Central memory CD8-positive, alpha-beta T cell (primary cell): ENCODE measurements at regions not wholly inside any gene's neighbourhood (a gene's known extent, or its start where the extent isn't known, plus 50 kb on each side); places are given as distances from the start of the nearest gene placed in this dataset.

Experiments
- ATAC-seq: fragments of 150-1000 bp; cut with Tn5 transposase; replicated peaks from 2 replicates; pipeline ENCODE4 v1.10.0; 2022; ENCODE audit warnings: mild to moderate bottlenecking, moderate FRiP score, moderate number of reproducible peaks; ENCODE audit not compliant: poor library complexity, severe bottlenecking; ENCODE audit errors: extremely low read depth
- DNase-seq, 2 donors: peaks; one replicate each; pipeline ENCODE4 v3.0.0; 2021; ENCODE audit warnings: low spot score in 2 of 2
- H3K27ac Mint-ChIP-seq: one replicate; pipeline ENCODE4 v1.8.0; 2022; ENCODE audit warnings: low read depth, mild to moderate bottlenecking, moderate library complexity, mixed read lengths
- H3K27me3 Mint-ChIP-seq: one replicate; pipeline ENCODE4 v1.8.0; 2022; ENCODE audit warnings: mixed read lengths
- H3K36me3 Mint-ChIP-seq: one replicate; pipeline ENCODE4 v1.8.0; 2022; ENCODE audit warnings: mild to moderate bottlenecking, moderate library complexity, mixed read lengths; ENCODE audit not compliant: insufficient read depth
- H3K4me1 Mint-ChIP-seq: one replicate; pipeline ENCODE4 v1.8.0; 2022; ENCODE audit warnings: mixed read lengths
- H3K4me3 Mint-ChIP-seq: one replicate; pipeline ENCODE4 v1.8.0; 2022; ENCODE audit warnings: mild to moderate bottlenecking, moderate library complexity, mixed read lengths
- H3K9me3 Mint-ChIP-seq: one replicate; pipeline ENCODE4 v1.8.0; 2022; ENCODE audit warnings: mixed read lengths

DNA sequence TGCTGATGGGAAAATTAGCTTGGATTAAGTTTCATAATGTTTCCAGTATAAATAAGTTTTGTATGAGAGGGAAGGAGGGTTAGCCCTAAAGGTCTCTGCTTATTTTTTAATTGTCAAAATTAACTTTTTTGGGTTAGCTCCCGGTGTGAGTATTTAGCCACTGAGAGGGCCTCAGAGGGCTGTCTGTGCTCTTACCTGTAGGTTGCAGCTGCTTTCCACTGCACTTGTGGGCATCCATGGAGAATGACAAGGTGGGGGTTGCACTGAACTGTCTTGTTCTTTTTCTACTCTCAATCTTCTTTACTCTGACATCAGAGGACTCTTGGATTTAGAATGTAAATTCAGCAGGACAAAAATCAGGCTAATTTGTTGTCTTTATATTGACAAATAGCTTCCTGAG lies 81.4 kb downstream of the CD164 start:
- Mint-ChIP-seq H3K27me3 (peaks cover 10% of the 10 kb centered on the region), H3K27ac (no peak overlapping the region)
- no peak for ATAC-seq

GRCh38 chr6:109299776-109300564 lies 82.3 kb downstream of the CD164 start:
- Mint-ChIP-seq H3K27me3 (peaks cover 10% of the 10 kb centered on the region), H3K4me3 (no peak overlapping the region), H3K27ac (no peak overlapping the region), H3K36me3 (no peaks in the 10 kb centered on the region), H3K4me1 (peaks cover 4% of the 10 kb centered on the region), H3K9me3 (no peaks in the 10 kb centered on the region)
- DNase-seq (no peak), ATAC-seq (no peak)

More for the DNA sequence above, 81.4 kb downstream of the CD164 start:
- H3K9me3 Mint-ChIP-seq = no peaks in the 10 kb centered on the region
- no peaks in the 10 kb centered on the region for H3K36me3 Mint-ChIP-seq
- peaks cover 4% of the 10 kb centered on the region for H3K4me1 Mint-ChIP-seq
- no peak for DNase-seq
- no peak overlapping the region for H3K4me3 Mint-ChIP-seq

GRCh38 chr6:109299265-109299607 lies 83.0 kb downstream of the CD164 start:
- Mint-ChIP-seq H3K4me1 (peaks cover 2% of the 10 kb centered on the region), H3K9me3 (no peaks in the 10 kb centered on the region), H3K27me3 (peaks cover 10% of the 10 kb centered on the region), H3K36me3 (no peaks in the 10 kb centered on the region), H3K27ac (no peak overlapping the region), H3K4me3 (no peak overlapping the region)
- ATAC-seq = no peak
- DNase-seq = no peak

DNA sequence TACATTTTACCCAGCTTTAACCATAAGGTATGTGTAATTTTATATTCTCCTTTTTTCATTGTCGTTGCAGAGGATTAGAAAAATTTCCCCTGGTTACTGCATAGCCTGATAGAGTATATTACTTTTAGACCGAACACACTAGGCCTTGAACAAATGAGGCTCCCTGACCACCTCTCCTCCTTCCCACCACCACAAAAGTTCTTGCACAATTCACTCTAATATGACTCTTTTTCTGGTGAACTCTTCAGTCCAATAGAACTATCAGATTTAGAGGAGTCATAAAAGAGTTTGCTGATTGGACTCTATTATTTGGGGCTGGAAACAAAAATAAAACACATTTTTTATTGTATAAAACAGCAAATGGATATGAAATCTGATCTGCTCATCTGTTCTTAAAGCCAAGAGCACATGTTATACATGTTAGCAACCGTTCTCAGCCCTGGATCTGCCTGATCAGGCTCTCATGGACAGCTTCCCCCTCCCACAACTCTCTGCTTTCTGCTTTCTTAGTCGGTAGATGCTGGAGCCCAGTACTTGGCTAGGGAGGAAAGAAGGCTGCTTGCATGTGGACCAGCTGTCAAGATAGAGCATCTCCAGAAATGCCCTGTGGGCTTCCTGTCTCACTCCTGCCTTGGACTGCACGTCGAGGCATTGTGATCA lies 83.5 kb downstream of the CD164 start:
- H3K9me3 Mint-ChIP-seq = no peaks in the 10 kb centered on the region
- no peaks in the 10 kb centered on the region for H3K36me3 Mint-ChIP-seq
- peaks cover 10% of the 10 kb centered on the region for H3K27me3 Mint-ChIP-seq
- no peak overlapping the region for H3K4me3 Mint-ChIP-seq
- DNase-seq (no peak), ATAC-seq (no peak)
- no peak overlapping the region for H3K27ac Mint-ChIP-seq
- H3K4me1 Mint-ChIP-seq = no peaks in the 10 kb centered on the region

DNA sequence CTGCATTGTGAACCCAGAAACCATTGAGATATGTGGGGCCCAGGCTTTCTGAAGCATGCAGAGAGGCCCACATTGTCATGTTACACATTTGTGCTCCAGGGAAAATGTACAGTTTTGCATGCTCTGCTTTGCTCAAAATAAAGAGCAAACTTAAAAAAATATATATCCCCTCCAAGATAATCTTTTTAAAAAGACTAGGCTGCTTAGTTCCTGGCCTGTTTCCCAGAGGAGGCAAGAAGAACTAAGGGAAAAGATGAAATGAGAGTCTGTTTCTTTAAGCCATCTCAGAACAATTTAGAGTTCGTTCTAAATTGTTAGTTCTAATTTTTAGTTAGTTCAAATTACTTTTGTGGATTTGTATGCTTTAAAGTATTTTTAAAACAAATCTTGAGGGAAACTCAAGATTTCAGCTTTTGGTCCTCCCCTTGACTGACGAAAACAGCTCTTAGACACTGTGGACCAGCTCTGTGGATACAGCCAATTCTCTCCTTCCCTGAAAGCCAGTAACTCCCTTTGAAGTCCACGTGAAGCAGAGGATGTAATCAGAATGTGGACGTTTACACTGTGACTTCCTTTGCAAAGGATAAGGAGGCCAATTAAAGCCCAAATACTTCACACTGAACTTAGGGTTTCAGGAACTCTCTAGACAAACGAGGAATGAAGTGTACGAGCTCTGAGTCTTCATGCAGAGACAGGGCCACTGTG lies 84.7 kb downstream of the CD164 start:
- Mint-ChIP-seq H3K36me3 (no peaks in the 10 kb centered on the region), H3K27ac (no peak overlapping the region), H3K4me3 (no peak overlapping the region), H3K9me3 (no peaks in the 10 kb centered on the region), H3K4me1 (no peaks in the 10 kb centered on the region), H3K27me3 (peaks cover 10% of the 10 kb centered on the region)
- no peak for ATAC-seq
- DNase-seq = no peak

DNA sequence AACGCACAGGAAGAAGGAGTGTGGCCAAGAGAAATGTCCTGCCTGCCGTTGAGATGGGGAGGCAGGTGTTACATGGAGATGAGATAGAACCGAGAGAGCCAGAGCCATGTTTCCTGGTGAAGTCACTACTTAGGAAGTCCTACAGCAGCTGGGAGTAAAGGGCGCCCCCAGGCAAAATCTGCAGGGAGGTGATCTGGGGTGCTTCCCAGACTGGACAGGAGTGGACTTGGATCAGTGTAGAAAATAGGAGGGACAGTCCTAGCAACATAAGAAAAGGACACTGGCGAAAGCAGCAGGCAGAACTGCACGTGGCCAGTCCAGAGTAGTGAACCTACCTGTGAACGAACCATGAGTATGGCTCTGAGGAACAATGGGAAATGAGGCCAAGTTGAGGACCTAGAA lies 85.3 kb downstream of the CD164 start:
- no peak for DNase-seq
- Mint-ChIP-seq H3K27ac (no peak overlapping the region), H3K36me3 (no peaks in the 10 kb centered on the region), H3K4me3 (no peak overlapping the region), H3K4me1 (no peaks in the 10 kb centered on the region), H3K27me3 (peaks cover 9% of the 10 kb centered on the region), H3K9me3 (no peaks in the 10 kb centered on the region)
- no peak for ATAC-seq

DNA sequence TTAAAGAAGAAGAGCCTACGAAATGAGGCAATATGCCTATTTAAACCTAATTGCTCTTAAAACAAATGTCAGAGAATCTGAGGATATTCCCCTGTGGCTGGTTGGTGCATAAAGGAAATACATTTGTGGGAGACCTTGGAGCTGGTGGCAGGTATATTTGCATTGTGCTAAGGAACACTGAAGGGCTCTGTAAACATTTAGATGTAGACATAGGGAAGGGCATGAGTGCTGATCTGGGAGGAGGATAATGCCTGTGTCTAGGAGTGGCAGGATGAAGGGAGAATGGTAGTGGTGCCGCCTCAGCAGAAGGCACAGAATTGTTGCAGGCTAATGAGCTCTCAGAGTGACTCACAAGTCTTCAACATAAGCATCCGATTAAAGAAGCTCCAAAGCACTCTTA lies 85.8 kb downstream of the CD164 start:
- H3K4me3 Mint-ChIP-seq = no peak overlapping the region

DNA sequence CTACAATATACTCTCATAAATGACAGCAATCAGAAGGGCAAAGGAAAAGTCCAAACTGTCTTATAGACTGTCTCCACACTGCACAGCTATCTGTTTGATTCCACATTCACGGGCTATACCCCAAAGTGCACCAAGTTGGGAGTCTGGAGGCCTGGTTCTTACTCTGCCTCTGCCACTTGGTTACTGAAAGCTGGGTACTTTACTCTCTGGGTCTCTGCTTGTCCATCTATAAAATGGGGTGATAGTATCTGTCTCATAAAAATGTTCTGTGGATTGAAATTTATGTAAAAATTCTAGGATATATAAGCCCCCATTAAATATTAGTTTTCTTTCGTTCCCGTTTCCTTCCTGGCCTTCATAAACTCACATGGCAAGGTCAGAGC lies 86.5 kb downstream of the CD164 start:
- no peaks in the 10 kb centered on the region for H3K27me3 Mint-ChIP-seq
- H3K4me3 Mint-ChIP-seq = no peak overlapping the region
- no peaks in the 10 kb centered on the region for H3K36me3 Mint-ChIP-seq
- DNase-seq = no peak
- H3K4me1 Mint-ChIP-seq = no peaks in the 10 kb centered on the region
- H3K9me3 Mint-ChIP-seq = no peaks in the 10 kb centered on the region
- H3K27ac Mint-ChIP-seq = no peak overlapping the region
- no peak for ATAC-seq

More for the DNA sequence above, 85.8 kb downstream of the CD164 start:
- DNase-seq (no peak), ATAC-seq (no peak)
- H3K27me3 Mint-ChIP-seq = peaks cover 4% of the 10 kb centered on the region
- H3K9me3 Mint-ChIP-seq = no peaks in the 10 kb centered on the region
- H3K4me1 Mint-ChIP-seq = no peaks in the 10 kb centered on the region
- no peak overlapping the region for H3K27ac Mint-ChIP-seq
- H3K36me3 Mint-ChIP-seq = no peaks in the 10 kb centered on the region

- Mint-ChIP-seq H3K4me3 (no peak overlapping the region), H3K36me3 (no peaks in the 10 kb centered on the region), H3K9me3 (no peaks in the 10 kb centered on the region), H3K4me1 (no peaks in the 10 kb centered on the region), H3K27ac (no peak overlapping the region), H3K27me3 (no peaks in the 10 kb centered on the region)
- no peak for DNase-seq
- no peak for ATAC-seq
Measured at GRCh38 chr6:109295109-109295773, 87.0 kb downstream of the CD164 start.

DNA sequence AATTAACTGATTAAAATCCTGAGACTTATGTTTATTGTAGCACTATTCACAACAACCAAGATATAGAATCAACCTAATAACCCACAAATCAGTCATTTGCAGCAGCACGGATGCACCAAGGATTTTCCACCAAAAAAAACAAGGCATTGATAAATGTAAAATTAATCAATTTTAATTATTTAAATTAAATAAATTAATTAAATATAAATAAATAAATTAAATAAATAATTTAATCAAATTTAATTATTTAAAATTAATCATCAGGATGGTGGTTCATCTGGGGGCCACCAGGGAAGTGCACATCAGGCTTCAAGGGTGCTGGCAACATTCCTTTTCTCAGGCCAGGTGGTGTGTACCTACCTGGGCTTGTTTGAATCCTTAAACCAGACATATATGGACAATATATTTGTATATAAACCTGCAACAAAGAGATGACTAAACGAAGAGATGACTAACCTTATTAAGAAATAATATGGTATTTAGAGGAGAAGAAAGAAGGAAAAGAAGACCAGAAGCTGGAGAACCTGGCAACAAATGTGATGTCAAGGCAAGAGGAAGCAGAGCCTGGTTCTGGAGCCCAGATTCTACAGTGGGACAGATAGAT lies 89.2 kb downstream of the CD164 start:
- H3K9me3 Mint-ChIP-seq = no peaks in the 10 kb centered on the region
- H3K36me3 Mint-ChIP-seq = no peaks in the 10 kb centered on the region
- no peak overlapping the region for H3K4me3 Mint-ChIP-seq
- H3K27ac Mint-ChIP-seq = no peak overlapping the region
- H3K4me1 Mint-ChIP-seq = no peaks in the 10 kb centered on the region
- DNase-seq (no peak), ATAC-seq (no peak)
- no peaks in the 10 kb centered on the region for H3K27me3 Mint-ChIP-seq

DNA sequence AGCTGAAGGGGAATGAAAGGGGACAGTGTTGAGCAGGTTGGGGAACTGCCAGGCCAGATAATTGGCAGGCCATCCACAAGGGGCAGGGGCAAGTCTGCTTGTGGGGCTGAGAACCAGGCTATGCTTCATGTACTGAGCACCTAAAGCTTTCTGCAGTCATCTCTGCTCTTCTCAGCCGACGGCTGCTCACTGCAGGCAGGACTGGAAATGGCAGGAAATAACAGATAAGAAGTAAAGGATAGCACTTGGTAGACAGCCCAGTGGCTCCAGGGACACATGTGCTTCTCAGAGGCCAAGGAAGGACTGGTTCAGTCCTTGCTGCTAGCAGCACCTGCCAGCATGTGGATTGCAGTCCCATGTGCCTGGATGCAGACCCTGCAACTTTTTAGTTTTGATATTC lies 89.8 kb downstream of the CD164 start:
- H3K36me3 Mint-ChIP-seq = no peaks in the 10 kb centered on the region
- ATAC-seq (no peak), DNase-seq (no peak)
- H3K27me3 Mint-ChIP-seq = peaks cover 2% of the 10 kb centered on the region
- H3K9me3 Mint-ChIP-seq = no peaks in the 10 kb centered on the region
- H3K27ac Mint-ChIP-seq = no peak overlapping the region
- no peak overlapping the region for H3K4me3 Mint-ChIP-seq
- H3K4me1 Mint-ChIP-seq = no peaks in the 10 kb centered on the region

- Mint-ChIP-seq H3K36me3 (no peaks in the 10 kb centered on the region), H3K4me1 (no peaks in the 10 kb centered on the region), H3K4me3 (no peak overlapping the region), H3K27ac (no peak overlapping the region), H3K9me3 (no peaks in the 10 kb centered on the region), H3K27me3 (peaks cover 7% of the 10 kb centered on the region)
- DNase-seq (no peak), ATAC-seq (no peak)
Measured at GRCh38 chr6:109291902-109292301, 90.4 kb downstream of the CD164 start.
